Lung (tissue), 11 donors: ENCODE measurements at regions not wholly inside any gene's neighbourhood (a gene's known extent, or its start where the extent isn't known, plus 50 kb on each side); places are given as distances from the start of the nearest gene placed in this dataset.

Source experiments
- ATAC-seq: fragments of 200-7000 bp; cut with Tn5 transposase; one replicate; pipeline ENCODE4 v1.9.1; 2020; ENCODE audit warnings: moderate number of reproducible peaks; ENCODE audit not compliant: insufficient read depth, low FRiP score
- DNase-seq, 3 donors: peaks; one replicate each; pipeline ENCODE4 v3.0.0-alpha.2; 2013 to 2017
- H3K27ac ChIP-seq, 2 donors: one replicate each; pipeline ENCODE4 v1.5.1; 2013; ENCODE audit warnings: mild to moderate bottlenecking in 2 of 2, moderate library complexity in 2 of 2, control low read depth in 1 of 2, inconsistent platforms in 1 of 2, low read depth in 1 of 2, low read length in 1 of 2
- H3K27me3 ChIP-seq, 3 donors: one replicate each; pipeline ENCODE4 v1.5.1; 2013; ENCODE audit warnings: low read length in 2 of 3; ENCODE audit not compliant: control insufficient read depth in 3 of 3, insufficient read depth in 3 of 3
- H3K36me3 ChIP-seq, 4 donors: one replicate each; pipeline ENCODE4 v1.5.1; 2013; ENCODE audit warnings: low read length in 4 of 4, mild to moderate bottlenecking in 1 of 4, moderate library complexity in 1 of 4; ENCODE audit not compliant: control insufficient read depth in 4 of 4, insufficient read depth in 4 of 4
- H3K4me1 ChIP-seq, 5 donors: one replicate each; pipeline ENCODE4 v1.5.1; 2013; ENCODE audit warnings: low read length in 5 of 5, mild to moderate bottlenecking in 2 of 5, moderate library complexity in 1 of 5; ENCODE audit not compliant: control insufficient read depth in 5 of 5, insufficient read depth in 5 of 5
- H3K4me3 ChIP-seq: one replicate; pipeline ENCODE4 v1.5.1; 2013; ENCODE audit warnings: mild to moderate bottlenecking, control low read depth, moderate library complexity
- H3K9ac ChIP-seq, 2 donors: one replicate each; pipeline ENCODE4 v1.5.1; 2013; ENCODE audit warnings: low read length in 2 of 2, control low read depth in 1 of 2; ENCODE audit not compliant: insufficient read depth in 1 of 2
- H3K9me3 ChIP-seq, 4 donors: one replicate each; pipeline ENCODE4 v1.5.1; 2013; ENCODE audit warnings: low read length in 3 of 4, mild to moderate bottlenecking in 1 of 4, moderate library complexity in 1 of 4; ENCODE audit not compliant: control insufficient read depth in 4 of 4, insufficient read depth in 3 of 4
- CTCF ChIP-seq: IDR thresholded peaks from 2 replicates; pipeline ENCODE4 v1.5.1; 2012; ENCODE audit warnings: mild to moderate bottlenecking; ENCODE audit errors: control extremely low read depth, extremely low read depth
- WGBS, 2 donors: extraction: QIAGEN DNeasy Blood & Tissue Kit; methylation state at CpG; one replicate each; pipeline ENCODE4 v1.1.7; 2013; 5-methylcytosine and 5-hydroxymethylcytosine counted together
- donor health status: control.
- donor health status: control.
- donor health status: Bipolar disorder and iron deficiency.
- donor health status: healthy.
- donor health status: DM: yes; HTN: yes; CAD: no.

GRCh38 chr7:26958834-26959233 is 94.4 kb upstream of the SKAP2 start:
- H3K36me3 ChIP-seq: no peaks in the 10 kb centered on the region
- no peak overlapping the region for H3K9ac ChIP-seq
- H3K4me1 ChIP-seq: peaks cover 0 to 12% (median 0%) of the 10 kb centered on the region in 5 donors
- no peak for ATAC-seq
- no peak for TF ChIP-seq CTCF
- DNase-seq: no peak
- H3K27ac ChIP-seq: no peak overlapping the region
- peaks cover 0 to 2% (median 0%) of the 10 kb centered on the region in 4 donors for H3K9me3 ChIP-seq
- peaks cover 0 to 2% (median 0%) of the 10 kb centered on the region in 3 donors for H3K27me3 ChIP-seq
- 89 to 90% methylated on average over 5 of the region's 5 CpGs for WGBS, 2 donors
- no peak overlapping the region for H3K4me3 ChIP-seq

- WGBS, 2 donors: 85% methylated on average over 2 of the region's 2 CpGs
- no peak overlapping the region for H3K4me3 ChIP-seq
- peaks cover 0 to 2% (median 0%) of the 10 kb centered on the region in 4 donors for H3K9me3 ChIP-seq
- peaks cover 0 to 37% (median 0%) of the 10 kb centered on the region in 5 donors for H3K4me1 ChIP-seq
- no peaks in the 10 kb centered on the region for H3K36me3 ChIP-seq
- DNase-seq (no peak), ATAC-seq (no peak)
- no peak overlapping the region for H3K9ac ChIP-seq
- TF ChIP-seq CTCF: no peak
- H3K27ac ChIP-seq: no peak overlapping the region
- peaks cover 0 to 2% (median 0%) of the 10 kb centered on the region in 3 donors for H3K27me3 ChIP-seq
These were observed 91.1 kb upstream of the SKAP2 start for GRCh38 chr7:26955516-26955915.

GRCh38 chr7:26954951-26955350 is 90.6 kb upstream of the SKAP2 start:
- DNase-seq (peak; percentile 83 to 96 (median 96)), ATAC-seq (no peak)
- Histone ChIP-seq H3K4me1 (peaks cover 0 to 37% (median 0%) of the 10 kb centered on the region in 5 donors), H3K9me3 (peaks cover 0 to 2% (median 0%) of the 10 kb centered on the region in 4 donors), H3K27me3 (peaks cover 0 to 2% (median 0%) of the 10 kb centered on the region in 3 donors), H3K9ac (no peak overlapping the region), H3K4me3 (no peak overlapping the region), H3K27ac (no peak overlapping the region), H3K36me3 (no peaks in the 10 kb centered on the region)
- TF ChIP-seq CTCF: no peak
- 54 to 75% methylated on average over 4 of the region's 4 CpGs for WGBS, 2 donors

- TF ChIP-seq CTCF: no peak
- H3K9ac ChIP-seq: no peak overlapping the region
- H3K27me3 ChIP-seq: peaks cover 0 to 2% (median 0%) of the 10 kb centered on the region in 3 donors
- WGBS, 2 donors: 88 to 97% methylated on average over 4 of the region's 4 CpGs
- no peaks in the 10 kb centered on the region for H3K36me3 ChIP-seq
- H3K9me3 ChIP-seq: no peaks in the 10 kb centered on the region
- H3K27ac ChIP-seq: no peak overlapping the region
- DNase-seq (peak; percentile 65 to 87 (median 85)), ATAC-seq (no peak)
- no peak overlapping the region for H3K4me3 ChIP-seq
- peaks cover 0 to 56% (median 0%) of the 10 kb centered on the region in 5 donors for H3K4me1 ChIP-seq
These were observed 87.1 kb upstream of the SKAP2 start for GRCh38 chr7:26951407-26951950.
